ENCODE measurements at regions not wholly inside any gene's neighbourhood (a gene's known extent, or its start where the extent isn't known, plus 50 kb on each side); places are given as distances from the start of the nearest gene placed in this dataset.

DNA sequence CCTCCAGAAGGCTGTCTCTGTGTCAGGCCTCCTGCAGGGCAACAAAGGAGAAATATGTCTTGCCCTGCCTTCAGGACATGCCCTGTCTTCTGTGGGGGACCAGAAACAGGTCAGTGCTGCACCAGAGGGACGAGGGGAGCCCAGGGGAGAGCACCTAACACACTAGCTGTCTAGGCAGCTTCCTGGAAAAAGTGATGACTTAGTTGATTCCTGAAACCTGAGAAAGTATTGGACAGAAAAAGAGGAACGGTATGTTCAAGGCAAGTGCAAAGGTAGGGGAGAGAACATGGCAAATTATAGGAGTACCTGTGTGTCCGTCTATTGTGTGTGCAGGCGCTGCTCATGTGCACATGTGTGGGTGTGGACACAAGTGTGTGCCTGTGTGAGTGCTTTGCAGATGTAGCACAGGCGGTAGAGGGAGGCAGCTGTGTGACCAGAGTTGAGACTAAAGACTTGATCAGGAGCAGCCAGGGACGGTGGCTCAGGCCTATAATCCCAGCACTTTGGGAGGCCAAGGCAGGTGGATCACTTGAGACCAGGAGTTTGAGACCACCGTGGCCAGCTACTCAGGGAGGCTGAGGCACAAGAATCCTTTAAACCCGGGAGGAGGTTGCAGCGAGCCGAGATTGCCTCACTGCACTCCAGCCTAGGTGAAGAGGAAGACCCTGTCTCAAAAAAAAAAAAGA is 119.5 kb downstream of the GYPC start:
- H3K36me3 Mint-ChIP-seq (ENCODE audit: low read depth), result no peaks in the 10 kb centered on the region
- Histone ChIP-seq H3K36me3 (ENCODE audit: insufficient read depth, low read length) (no peaks in the 10 kb centered on the region), H3K27me3 (ENCODE audit: control insufficient read depth in 1 of 2, insufficient read depth in 2 of 2, low read length in 2 of 2) (peaks cover 0 to 4% of the 10 kb centered on the region in 2 experiments), H3K4me3 (ENCODE audit: low read length) (no peak overlapping the region), H3K27ac (ENCODE audit: low read depth in 1 of 2, low read length in 2 of 2) (no peak overlapping the region), H3K9me3 (ENCODE audit: control insufficient read depth in 1 of 2, insufficient read depth in 1 of 2, low read length in 2 of 2) (no peaks in the 10 kb centered on the region), H3K4me1 (ENCODE audit: insufficient read depth, low read length) (peaks cover 16% of the 10 kb centered on the region)
- TF ChIP-seq, protein P1, sequence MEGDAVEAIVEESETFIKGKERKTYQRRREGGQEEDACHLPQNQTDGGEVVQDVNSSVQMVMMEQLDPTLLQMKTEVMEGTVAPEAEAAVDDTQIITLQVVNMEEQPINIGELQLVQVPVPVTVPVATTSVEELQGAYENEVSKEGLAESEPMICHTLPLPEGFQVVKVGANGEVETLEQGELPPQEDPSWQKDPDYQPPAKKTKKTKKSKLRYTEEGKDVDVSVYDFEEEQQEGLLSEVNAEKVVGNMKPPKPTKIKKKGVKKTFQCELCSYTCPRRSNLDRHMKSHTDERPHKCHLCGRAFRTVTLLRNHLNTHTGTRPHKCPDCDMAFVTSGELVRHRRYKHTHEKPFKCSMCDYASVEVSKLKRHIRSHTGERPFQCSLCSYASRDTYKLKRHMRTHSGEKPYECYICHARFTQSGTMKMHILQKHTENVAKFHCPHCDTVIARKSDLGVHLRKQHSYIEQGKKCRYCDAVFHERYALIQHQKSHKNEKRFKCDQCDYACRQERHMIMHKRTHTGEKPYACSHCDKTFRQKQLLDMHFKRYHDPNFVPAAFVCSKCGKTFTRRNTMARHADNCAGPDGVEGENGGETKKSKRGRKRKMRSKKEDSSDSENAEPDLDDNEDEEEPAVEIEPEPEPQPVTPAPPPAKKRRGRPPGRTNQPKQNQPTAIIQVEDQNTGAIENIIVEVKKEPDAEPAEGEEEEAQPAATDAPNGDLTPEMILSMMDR (IDR thresholded peaks at IDR 0.05), result no peak
- H3K4me1 Mint-ChIP-seq (ENCODE audit: low read depth), result peaks cover 19% of the 10 kb centered on the region
- H3K9me3 Mint-ChIP-seq, result no peaks in the 10 kb centered on the region
- peak in 1 of 14 experiments; percentile 24 for DNase-seq
- no peak for ATAC-seq (ENCODE audit: poor library complexity)
- H3K27me3 Mint-ChIP-seq, result no peaks in the 10 kb centered on the region
- peak overlapping the region; percentile 92 for H3K4me3 Mint-ChIP-seq
- intact Hi-C loops (cut with DNase I, micrococcal nuclease), result loop anchor here (5.0 kb wide), 3 partner anchors 118 to 418 kb away; partner anchors contain the start of gene GYPC (in 1 of the 2)
- H3K27ac Mint-ChIP-seq, result peak overlapping the region; percentile 62
- ChIA-PET POLR2A (interaction anchor here (1.0 to 2.1 kb wide), 3 partner anchors 13 to 248 kb away, joined by 3 to 14 read pairs (median 13); no protein-coding TSS in a partner anchor), CTCF (interaction anchor here (5.9 kb wide), 1 partner anchor 247 kb away, joined by 52 read pairs; no protein-coding TSS in a partner anchor)

DNA sequence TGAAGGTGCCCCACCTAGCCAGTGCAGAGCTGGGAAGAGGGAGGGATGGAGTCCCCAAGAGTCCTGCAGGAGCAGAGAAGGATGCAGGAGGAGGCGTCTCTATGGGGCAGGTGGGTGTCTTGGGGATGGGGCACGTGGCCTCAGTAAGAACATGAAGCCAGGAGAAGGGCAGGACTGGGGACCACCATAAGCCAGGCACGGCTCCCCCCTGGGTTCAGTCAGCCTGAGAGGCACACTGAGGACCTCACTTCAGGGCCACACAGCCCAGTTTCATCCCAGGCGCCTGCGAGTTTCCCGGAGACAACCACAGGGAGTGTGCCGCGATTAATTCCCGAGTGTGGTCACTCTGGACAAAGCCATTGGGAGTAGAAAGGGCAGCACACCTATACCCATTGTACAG is 120.3 kb downstream of the GYPC start:
- no peaks in the 10 kb centered on the region for H3K36me3 ChIP-seq (ENCODE audit: insufficient read depth, low read length)
- no peak for ATAC-seq (ENCODE audit: poor library complexity)
- ChIA-PET CTCF (interaction anchor here (1.3 to 5.9 kb wide), 3 partner anchors 14 to 417 kb away, joined by 4 to 52 read pairs (median 6); no protein-coding TSS in a partner anchor), POLR2A (interaction anchor here (0.5 to 2.1 kb wide), 9 partner anchors 10 to 248 kb away, joined by 3 to 14 read pairs (median 3); partner anchors contain the start of gene GYPC)
- peaks cover 17% of the 10 kb centered on the region for H3K4me1 Mint-ChIP-seq (ENCODE audit: low read depth)
- H3K36me3 Mint-ChIP-seq (ENCODE audit: low read depth), result no peaks in the 10 kb centered on the region
- H3K27ac ChIP-seq (ENCODE audit: low read depth in 1 of 2, low read length in 2 of 2), result no peak overlapping the region
- H3K27me3 Mint-ChIP-seq, result no peaks in the 10 kb centered on the region
- H3K27me3 ChIP-seq (ENCODE audit: control insufficient read depth in 1 of 2, insufficient read depth in 2 of 2, low read length in 2 of 2), result peaks cover 0 to 4% of the 10 kb centered on the region in 2 experiments
- H3K27ac Mint-ChIP-seq, result peak overlapping the region; percentile 62
- no peaks in the 10 kb centered on the region for H3K9me3 Mint-ChIP-seq
- intact Hi-C loops (cut with DNase I, micrococcal nuclease), result loop anchor here (2.0 to 5.0 kb wide), 5 partner anchors 119 to 419 kb away; partner anchors contain the start of gene GYPC (in 2 of the 2)
- H3K9me3 ChIP-seq (ENCODE audit: control insufficient read depth in 1 of 2, insufficient read depth in 1 of 2, low read length in 2 of 2), result no peaks in the 10 kb centered on the region
- H3K4me3 Mint-ChIP-seq, result peak overlapping the region; percentile 92
- peak in 1 of 14 experiments; percentile 33 for DNase-seq
- H3K4me1 ChIP-seq (ENCODE audit: insufficient read depth, low read length), result peaks cover 16% of the 10 kb centered on the region
- TF ChIP-seq, protein P1 (IDR thresholded peaks at IDR 0.05), result no peak
- H3K4me3 ChIP-seq (ENCODE audit: low read length), result peak overlapping the region; percentile 88

DNA sequence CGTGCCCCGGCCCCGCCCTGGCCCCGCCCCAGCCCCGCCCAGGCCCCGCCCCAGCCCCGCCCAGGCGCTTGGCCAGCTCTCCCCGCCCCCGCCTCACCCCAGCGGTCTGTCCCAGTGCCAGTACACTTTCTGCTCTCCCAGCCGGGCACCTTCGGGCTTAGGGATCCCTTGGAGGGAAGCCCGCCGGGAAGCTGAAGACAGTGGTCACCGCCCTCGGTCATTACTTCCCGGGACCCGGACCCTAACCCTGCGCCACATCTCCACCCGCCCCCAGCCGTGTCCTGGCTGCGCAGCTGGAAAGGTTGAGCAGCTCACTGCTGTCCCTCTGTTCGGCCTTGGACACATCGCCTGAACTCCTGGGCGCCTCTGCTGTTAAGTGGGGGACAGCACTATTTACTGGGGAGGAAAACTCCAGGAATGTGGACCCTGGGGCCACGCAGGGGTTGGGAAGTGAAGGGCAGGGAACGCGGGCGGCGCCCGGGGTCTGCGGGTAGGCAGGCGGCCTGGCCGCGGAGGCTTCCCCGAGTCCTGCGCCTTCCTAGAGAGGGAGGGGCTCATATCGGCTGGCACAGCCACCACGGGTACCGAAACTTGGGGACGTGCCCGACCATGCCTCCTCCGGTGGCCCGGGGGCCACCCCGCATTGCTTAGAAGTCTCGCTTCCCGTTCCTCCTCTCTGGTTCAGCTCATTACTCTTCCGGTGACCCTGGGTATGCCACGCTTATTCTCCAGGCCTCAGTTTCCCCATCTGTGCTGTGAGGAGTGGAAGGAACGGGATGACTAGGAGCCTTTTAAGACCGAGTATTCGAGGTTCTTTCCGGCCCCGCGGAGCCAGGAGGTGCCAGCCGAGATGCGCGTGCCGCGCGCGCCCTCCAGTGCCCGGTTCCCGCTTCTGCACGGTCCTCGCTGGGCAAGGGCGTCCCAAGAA is 121.0 kb downstream of the GYPC start:
- Mint-ChIP-seq H3K4me3 (peak overlapping the region; percentile 89), H3K36me3 (ENCODE audit: low read depth) (no peaks in the 10 kb centered on the region), H3K9me3 (no peaks in the 10 kb centered on the region), H3K27ac (peak overlapping the region; percentile 58), H3K27me3 (peaks cover 3% of the 10 kb centered on the region), H3K4me1 (ENCODE audit: low read depth) (peaks cover 17% of the 10 kb centered on the region)
- ATAC-seq (ENCODE audit: poor library complexity), result peak; percentile 89
- peak overlapping the region; percentile 88 for H3K4me3 ChIP-seq (ENCODE audit: low read length)
- no peaks in the 10 kb centered on the region for H3K9me3 ChIP-seq (ENCODE audit: control insufficient read depth in 1 of 2, insufficient read depth in 1 of 2, low read length in 2 of 2)
- peak overlapping the region in 1 of 2 donors; percentile 40 for H3K27ac ChIP-seq (ENCODE audit: low read depth in 1 of 2, low read length in 2 of 2)
- POLR2A ChIA-PET, result interaction anchor here (0.5 to 2.1 kb wide), 9 partner anchors 11 to 249 kb away, joined by 3 to 14 read pairs (median 3); partner anchors contain the start of gene GYPC
- intact Hi-C loops (cut with DNase I, micrococcal nuclease), result loop anchor here (1.0 to 5.0 kb wide), 8 partner anchors 15 to 420 kb away; partner anchors contain the start of gene GYPC (in 2 of the 2)
- CTCF ChIA-PET, result interaction anchor here (0.7 to 5.9 kb wide), 5 partner anchors 15 to 417 kb away, joined by 3 to 52 read pairs (median 4); no protein-coding TSS in a partner anchor
- no peaks in the 10 kb centered on the region for H3K36me3 ChIP-seq (ENCODE audit: insufficient read depth, low read length)
- H3K4me1 ChIP-seq (ENCODE audit: insufficient read depth, low read length), result peaks cover 16% of the 10 kb centered on the region
- DNase-seq, result peak; percentile 63 to 88 (median 78)
- TF ChIP-seq, protein P1 (IDR thresholded peaks at IDR 0.05), result peak; percentile 98
- peaks cover 0 to 4% of the 10 kb centered on the region in 2 experiments for H3K27me3 ChIP-seq (ENCODE audit: control insufficient read depth in 1 of 2, insufficient read depth in 2 of 2, low read length in 2 of 2)
